Skeletal muscle tissue (tissue), 3 donors: ENCODE measurements at regions not wholly inside any gene's neighbourhood (a gene's known extent, or its start where the extent isn't known, plus 50 kb on each side); places are given as distances from the start of the nearest gene placed in this dataset.
"Not testable (repeated sequence)": the region's sequence is repeated elsewhere in the genome, so short reads cannot be mapped to it uniquely, and the experiment has no call there.

ENCODE experiments used
- H3K27ac ChIP-seq: one replicate; pipeline ENCODE4 v1.7.0; 2013; ENCODE audit warnings: mild to moderate bottlenecking, low read depth, low read length, inconsistent platforms
- H3K27me3 ChIP-seq, 3 donors: one replicate each; pipeline ENCODE4 v1.7.0; 2013; ENCODE audit warnings: low read length in 3 of 3; ENCODE audit not compliant: control insufficient read depth in 3 of 3, insufficient read depth in 3 of 3
- H3K36me3 ChIP-seq, 3 donors: one replicate each; pipeline ENCODE4 v1.7.0; 2013; ENCODE audit warnings: low read length in 3 of 3; ENCODE audit not compliant: control insufficient read depth in 3 of 3, insufficient read depth in 3 of 3
- H3K4me1 ChIP-seq, 3 donors: one replicate each; pipeline ENCODE4 v1.7.0; 2013; ENCODE audit warnings: low read length in 3 of 3, mild to moderate bottlenecking in 3 of 3; ENCODE audit not compliant: control insufficient read depth in 3 of 3, insufficient read depth in 3 of 3
- H3K4me3 ChIP-seq, 3 donors: one replicate each; pipeline ENCODE4 v1.7.0; 2013; ENCODE audit warnings: low read length in 3 of 3
- H3K9ac ChIP-seq, 3 donors: one replicate each; pipeline ENCODE4 v1.7.0; 2013; ENCODE audit warnings: low read length in 3 of 3, mild to moderate bottlenecking in 3 of 3, moderate library complexity in 2 of 3, low read depth in 1 of 3
- H3K9me3 ChIP-seq, 3 donors: one replicate each; pipeline ENCODE4 v1.7.0; 2013; ENCODE audit warnings: low read length in 3 of 3; ENCODE audit not compliant: control insufficient read depth in 3 of 3
- donor health status: Osteomylitis.

DNA sequence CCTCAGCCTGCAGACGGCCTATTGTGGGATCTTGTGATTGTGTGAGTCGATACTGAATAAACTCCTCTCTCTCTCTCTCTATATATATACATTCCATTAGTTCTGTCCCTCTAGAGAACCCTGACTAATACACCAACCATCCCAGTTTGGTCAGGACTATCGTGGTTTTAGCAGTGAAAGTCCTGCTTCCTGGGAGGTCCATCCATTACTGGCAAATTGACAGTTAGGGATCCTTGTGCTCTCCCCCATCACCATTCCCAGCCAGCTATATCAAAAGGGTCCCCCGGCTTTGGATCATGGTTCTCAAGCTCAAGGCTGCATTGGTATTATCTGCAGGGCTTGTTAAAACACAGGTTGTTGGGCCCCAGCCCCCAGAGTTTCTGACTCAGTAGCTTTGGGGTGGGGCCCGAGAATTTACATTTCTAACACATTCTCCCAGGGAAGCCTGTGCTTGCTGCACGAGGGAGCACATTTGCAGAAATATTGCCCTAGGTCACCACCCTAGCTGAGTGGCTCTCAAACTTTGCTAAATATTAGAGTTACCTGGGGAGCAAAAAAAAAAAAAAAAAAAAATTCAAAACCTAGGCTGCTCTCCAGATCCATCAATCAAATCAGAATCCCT lies 899.1 kb upstream of the AUTS2 start:
- no peaks in the 10 kb centered on the region for H3K27me3 ChIP-seq
- no peak overlapping the region for H3K27ac ChIP-seq
- H3K36me3 ChIP-seq, result no peaks in the 10 kb centered on the region
- H3K9ac ChIP-seq, result no peak overlapping the region
- no peaks in the 10 kb centered on the region for H3K9me3 ChIP-seq
- H3K4me3 ChIP-seq, result no peak overlapping the region
- no peaks in the 10 kb centered on the region for H3K4me1 ChIP-seq

DNA sequence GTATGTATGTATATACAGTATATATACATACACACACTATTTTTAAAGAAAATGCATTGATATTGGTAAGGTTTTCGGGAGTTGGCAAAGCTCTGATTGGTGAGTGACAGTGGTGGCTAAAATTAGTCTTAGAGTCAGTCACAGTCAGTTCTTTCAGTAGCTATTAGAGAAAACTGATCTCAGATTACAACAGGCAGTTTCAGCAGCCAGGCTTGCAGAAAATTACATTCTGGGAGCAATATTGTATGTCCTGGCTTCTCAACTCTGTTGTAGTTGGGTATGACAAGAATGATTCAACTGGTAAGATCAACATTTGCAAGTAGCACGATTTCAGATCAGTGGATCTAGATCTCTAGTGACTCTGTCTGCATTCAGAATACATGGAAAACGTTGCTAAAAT lies 897.9 kb upstream of the AUTS2 start:
- Histone ChIP-seq H3K27ac (no peak overlapping the region), H3K9ac (no peak overlapping the region), H3K9me3 (no peaks in the 10 kb centered on the region)

DNA sequence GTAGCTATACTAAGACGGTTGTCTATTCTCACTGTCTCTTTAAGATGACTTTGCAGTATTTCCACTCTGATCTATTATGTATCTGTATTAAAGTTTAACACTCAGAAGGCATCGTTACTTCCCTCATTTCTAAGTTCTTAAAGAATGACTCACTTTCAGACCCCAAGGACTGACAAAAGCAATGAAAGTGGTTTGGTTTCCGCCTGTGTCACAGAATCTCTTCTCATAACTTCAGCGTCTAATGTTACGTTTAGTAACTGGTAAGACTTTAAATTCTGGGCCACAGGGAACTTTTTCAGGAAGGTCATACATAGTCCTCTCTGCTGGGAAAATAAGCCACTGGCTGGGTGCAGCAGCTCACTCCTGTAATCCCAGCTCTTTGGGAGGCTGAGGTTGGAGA lies 892.0 kb upstream of the AUTS2 start:
- Histone ChIP-seq H3K4me1 (no peaks in the 10 kb centered on the region), H3K9me3 (no peaks in the 10 kb centered on the region), H3K27me3 (no peaks in the 10 kb centered on the region), H3K27ac (no peak overlapping the region), H3K9ac (no peak overlapping the region), H3K4me3 (no peak overlapping the region), H3K36me3 (no peaks in the 10 kb centered on the region)

More for the DNA sequence above, 897.9 kb upstream of the AUTS2 start:
- Histone ChIP-seq H3K4me1 (no peaks in the 10 kb centered on the region), H3K4me3 (no peak overlapping the region), H3K36me3 (no peaks in the 10 kb centered on the region), H3K27me3 (no peaks in the 10 kb centered on the region)

DNA sequence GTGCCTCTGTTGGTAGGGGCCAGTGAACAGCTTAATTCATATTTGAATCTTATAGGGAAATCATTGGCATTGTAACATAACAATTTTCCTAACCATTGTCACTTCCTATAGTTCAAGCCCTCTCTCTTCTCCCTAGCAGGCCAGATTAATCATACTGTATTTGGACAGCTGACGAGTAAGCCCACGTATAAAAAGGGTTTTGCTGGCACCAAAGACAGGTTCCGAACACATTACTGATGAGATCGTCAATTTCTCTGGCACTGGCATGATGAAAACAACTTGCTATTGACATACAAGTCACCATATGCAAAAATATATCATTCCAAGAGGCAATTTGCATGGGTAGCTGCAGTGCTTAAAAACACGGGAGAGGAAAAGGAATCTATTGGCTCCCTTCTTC lies 891.1 kb upstream of the AUTS2 start:
- no peaks in the 10 kb centered on the region for H3K9me3 ChIP-seq
- no peaks in the 10 kb centered on the region for H3K4me1 ChIP-seq
- no peak overlapping the region for H3K27ac ChIP-seq
- H3K36me3 ChIP-seq, result no peaks in the 10 kb centered on the region
- H3K9ac ChIP-seq, result no peak overlapping the region
- no peak overlapping the region for H3K4me3 ChIP-seq
- no peaks in the 10 kb centered on the region for H3K27me3 ChIP-seq

DNA sequence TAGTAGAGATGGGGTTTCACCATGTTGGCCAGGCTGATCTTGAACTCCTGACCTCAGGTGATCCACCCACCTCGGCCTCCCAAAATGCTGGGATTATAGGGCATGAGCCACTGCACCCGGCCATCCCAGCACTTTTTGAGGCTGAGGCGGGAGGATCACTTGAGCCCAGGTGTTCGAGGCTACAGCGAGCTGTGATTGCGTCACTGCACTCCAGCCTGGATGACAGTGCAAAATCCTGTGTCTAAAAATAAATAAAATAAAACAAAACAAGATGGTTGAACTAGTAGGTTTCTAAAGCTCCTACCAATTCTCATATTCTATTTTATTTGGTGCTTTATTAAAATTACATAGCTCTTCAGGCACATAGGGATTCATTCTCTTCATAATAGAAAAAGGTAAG lies 890.3 kb upstream of the AUTS2 start:
- H3K27me3 ChIP-seq, result no peaks in the 10 kb centered on the region
- no peak overlapping the region for H3K4me3 ChIP-seq
- H3K27ac ChIP-seq, result no peak overlapping the region
- H3K4me1 ChIP-seq, result no peaks in the 10 kb centered on the region
- H3K9me3 ChIP-seq, result no peaks in the 10 kb centered on the region
- H3K36me3 ChIP-seq, result no peaks in the 10 kb centered on the region
- H3K9ac ChIP-seq, result no peak overlapping the region

DNA sequence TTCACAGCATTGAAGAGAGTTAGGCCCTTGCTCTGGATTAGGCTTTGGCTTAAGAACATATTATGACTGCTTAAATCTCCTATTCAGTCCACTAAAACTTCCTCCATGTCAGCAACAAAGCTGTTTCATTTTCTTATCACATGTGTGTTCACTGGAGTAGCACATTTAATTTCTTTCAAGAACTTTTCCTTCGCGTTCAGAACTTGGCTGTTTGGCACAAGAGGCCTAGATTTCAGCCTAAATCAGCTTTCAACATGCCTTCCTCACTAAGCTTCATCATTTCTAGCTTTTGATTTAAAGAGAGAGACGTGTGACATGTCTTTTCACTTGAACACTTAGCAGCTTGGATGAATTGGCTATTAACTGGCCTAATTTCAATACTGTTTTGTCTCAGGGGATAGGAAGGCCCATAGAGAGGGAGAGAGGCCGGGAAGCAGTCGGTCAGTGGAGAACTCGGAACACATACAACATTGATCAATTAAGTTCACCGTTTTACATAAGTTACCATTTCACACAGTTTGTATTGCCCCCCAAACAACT lies 885.2 kb upstream of the AUTS2 start:
- H3K9ac ChIP-seq, result no peak overlapping the region

DNA sequence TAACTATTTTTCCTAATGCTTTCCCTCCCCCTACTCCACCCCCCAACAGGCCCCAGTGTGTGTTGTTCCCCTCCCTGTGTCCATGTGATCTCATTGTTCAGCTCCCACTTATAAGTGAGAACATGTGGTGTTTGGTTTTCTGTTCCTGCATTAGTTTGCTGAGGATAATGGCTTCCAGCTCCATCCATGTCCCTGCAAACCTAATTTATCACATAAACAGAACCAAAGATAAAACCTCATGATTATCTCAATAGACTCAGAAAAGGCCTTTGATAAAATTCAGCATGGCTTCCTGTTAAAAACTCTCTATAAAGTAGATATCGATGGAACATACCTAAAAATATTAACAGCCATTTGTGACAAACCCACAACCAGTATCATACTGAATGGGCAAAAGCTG lies 884.1 kb upstream of the AUTS2 start:
- H3K4me3 ChIP-seq, H3K27me3 ChIP-seq, H3K27ac ChIP-seq, H3K36me3 ChIP-seq, H3K9ac ChIP-seq, H3K4me1 ChIP-seq, H3K9me3 ChIP-seq: not testable (repeated sequence)

More for the DNA sequence above, 885.2 kb upstream of the AUTS2 start:
- H3K27me3 ChIP-seq, result no peaks in the 10 kb centered on the region
- no peaks in the 10 kb centered on the region for H3K36me3 ChIP-seq
- no peak overlapping the region for H3K4me3 ChIP-seq
- H3K4me1 ChIP-seq, result no peaks in the 10 kb centered on the region
- no peak overlapping the region for H3K27ac ChIP-seq
- H3K9me3 ChIP-seq, result no peaks in the 10 kb centered on the region

DNA sequence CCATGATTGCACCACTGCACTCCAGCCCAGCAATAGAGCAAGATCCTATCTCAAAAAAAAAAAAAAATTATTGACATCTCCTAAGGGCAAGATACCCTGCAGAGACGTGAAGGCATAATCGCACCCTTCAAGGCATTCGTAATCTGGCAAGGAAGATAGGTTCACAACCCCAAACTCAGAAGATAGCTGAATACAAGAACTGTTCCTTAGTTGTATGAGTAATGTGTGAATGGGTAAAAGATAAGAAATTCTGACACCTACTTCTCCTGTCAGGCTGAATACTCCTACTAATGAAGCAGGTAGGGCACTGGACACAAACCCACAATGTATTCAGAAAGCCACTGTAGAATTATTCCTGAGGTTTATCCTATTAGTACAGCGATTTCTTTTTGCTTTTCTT lies 882.4 kb upstream of the AUTS2 start:
- Histone ChIP-seq H3K9me3 (no peaks in the 10 kb centered on the region), H3K4me1 (no peaks in the 10 kb centered on the region), H3K9ac (no peak overlapping the region), H3K4me3 (no peak overlapping the region), H3K27ac (no peak overlapping the region), H3K27me3 (no peaks in the 10 kb centered on the region), H3K36me3 (no peaks in the 10 kb centered on the region)

DNA sequence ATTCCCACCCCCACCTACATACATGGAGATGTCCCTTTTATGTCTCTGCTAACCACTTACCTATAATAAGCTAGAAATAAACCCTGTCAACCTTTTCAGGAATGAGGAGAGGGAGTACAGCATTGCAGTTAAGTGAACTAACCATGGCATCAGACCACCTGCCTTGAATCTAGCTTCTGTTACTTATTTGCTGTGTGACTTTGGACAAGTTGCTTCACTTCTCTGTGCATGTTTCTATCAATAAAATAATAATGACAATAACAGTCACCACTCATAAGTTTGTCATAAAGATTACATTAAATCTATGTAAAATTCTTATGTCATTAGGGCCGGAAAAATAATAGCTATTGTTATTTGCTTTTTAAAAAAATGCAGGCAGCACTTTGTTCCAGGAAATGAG lies 881.1 kb upstream of the AUTS2 start:
- no peaks in the 10 kb centered on the region for H3K36me3 ChIP-seq
- H3K9me3 ChIP-seq, result no peaks in the 10 kb centered on the region
- no peaks in the 10 kb centered on the region for H3K4me1 ChIP-seq
- H3K27ac ChIP-seq, result no peak overlapping the region
- no peaks in the 10 kb centered on the region for H3K27me3 ChIP-seq
- H3K4me3 ChIP-seq, result no peak overlapping the region
- no peak overlapping the region for H3K9ac ChIP-seq

DNA sequence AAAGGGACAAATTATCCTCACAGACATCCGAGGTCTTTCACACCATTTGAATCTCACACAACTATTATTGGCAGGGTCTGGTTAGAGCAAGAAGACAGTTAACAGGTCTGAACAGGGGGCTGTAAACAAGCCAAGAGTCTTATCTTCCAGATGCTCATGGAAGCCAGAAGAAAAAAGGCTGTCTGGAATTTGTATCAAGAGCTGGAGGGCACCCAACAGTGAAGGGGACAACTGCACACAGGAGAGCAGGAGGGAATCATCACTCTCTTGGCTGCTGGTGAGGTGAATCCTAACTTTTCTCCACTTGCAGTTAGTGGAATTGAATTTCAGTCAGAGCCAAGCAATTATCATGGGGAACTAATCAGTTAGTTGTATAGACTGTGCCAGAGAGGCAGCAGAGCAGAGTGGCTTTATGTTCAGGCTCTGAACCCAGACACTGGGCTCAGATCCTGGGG lies 880.2 kb upstream of the AUTS2 start:
- Histone ChIP-seq H3K4me3 (no peak overlapping the region), H3K27me3 (no peaks in the 10 kb centered on the region), H3K9me3 (no peaks in the 10 kb centered on the region), H3K27ac (no peak overlapping the region), H3K9ac (no peak overlapping the region), H3K36me3 (no peaks in the 10 kb centered on the region), H3K4me1 (no peaks in the 10 kb centered on the region)
